ENCODE measurements at regions not wholly inside any gene's neighbourhood (a gene's known extent, or its start where the extent isn't known, plus 50 kb on each side); places are given as distances from the start of the nearest gene placed in this dataset.

DNA sequence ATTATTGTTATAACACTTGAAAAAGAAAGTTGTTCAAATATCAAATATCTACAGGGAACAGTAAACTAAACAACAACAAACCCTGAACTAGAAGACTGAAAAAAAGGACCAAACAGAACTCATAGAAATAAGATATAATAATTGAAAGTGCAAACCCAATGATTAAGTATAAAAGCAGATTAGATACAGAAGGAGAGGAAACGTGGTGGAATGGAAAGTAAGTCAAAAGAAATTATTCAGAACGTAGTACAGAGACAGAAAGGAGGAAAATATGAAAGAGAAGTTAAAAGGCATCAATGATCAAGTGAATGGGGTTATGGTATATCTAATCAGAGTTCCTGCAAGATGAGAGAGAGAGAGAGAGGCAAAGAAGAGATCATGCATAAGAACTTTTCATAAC, 174.2 kb upstream of the DACH1 start:
- Mint-ChIP-seq H3K36me3 (no peaks in the 10 kb centered on the region), H3K27ac (no peak overlapping the region), H3K9me3 (ENCODE audit: low read depth) (peaks cover 14% of the 10 kb centered on the region), H3K4me1 (no peaks in the 10 kb centered on the region), H3K27me3 (no peaks in the 10 kb centered on the region), H3K4me3 (no peak overlapping the region)
- DNase-seq (no peak), ATAC-seq (no peak)
- CTCF ChIA-PET, result no interaction called here

- H3K9me3 Mint-ChIP-seq (ENCODE audit: low read depth), result peaks cover 11% of the 10 kb centered on the region
- no peaks in the 10 kb centered on the region for H3K27me3 Mint-ChIP-seq
- DNase-seq (no peak), ATAC-seq (no peak)
- H3K4me3 Mint-ChIP-seq, result no peak overlapping the region
- H3K36me3 Mint-ChIP-seq, result no peaks in the 10 kb centered on the region
- CTCF ChIA-PET, result no interaction called here
- H3K4me1 Mint-ChIP-seq, result no peaks in the 10 kb centered on the region
- H3K27ac Mint-ChIP-seq, result no peak overlapping the region
Measured at GRCh38 chr13:72039126-72039525, 172.1 kb upstream of the DACH1 start.

DNA sequence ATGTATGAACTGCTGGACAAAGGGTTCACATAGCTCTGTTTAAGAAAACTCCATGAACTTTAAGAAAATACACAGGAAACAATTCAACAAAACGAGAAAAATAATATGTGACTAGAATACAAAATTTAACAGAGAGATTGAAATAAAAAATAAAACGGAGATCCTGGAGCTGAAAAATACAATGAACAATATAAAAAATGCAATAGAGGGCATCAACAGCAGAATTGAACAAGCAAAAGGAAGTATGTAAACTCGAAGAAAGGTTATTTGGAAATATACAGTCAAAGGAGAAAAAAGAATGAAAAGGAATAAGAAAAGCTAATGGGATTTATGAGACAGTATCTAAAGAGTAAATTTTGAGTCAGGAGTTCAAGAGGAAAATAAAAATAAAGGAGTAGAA, 163.0 kb upstream of the DACH1 start:
- Mint-ChIP-seq H3K4me1 (no peaks in the 10 kb centered on the region), H3K4me3 (no peak overlapping the region), H3K9me3 (ENCODE audit: low read depth) (peaks cover 8% of the 10 kb centered on the region), H3K36me3 (no peaks in the 10 kb centered on the region), H3K27me3 (no peaks in the 10 kb centered on the region), H3K27ac (no peak overlapping the region)
- DNase-seq (no peak), ATAC-seq (no peak)
- CTCF ChIA-PET, result no interaction called here

- no peaks in the 10 kb centered on the region for H3K36me3 Mint-ChIP-seq
- peaks cover 13% of the 10 kb centered on the region for H3K9me3 Mint-ChIP-seq (ENCODE audit: low read depth)
Measured at GRCh38 chr13:72025836-72026235, 158.8 kb upstream of the DACH1 start.

GRCh38 chr13:72023895-72024294, 156.9 kb upstream of the DACH1 start:
- DNase-seq, result no peak
- peaks cover 7% of the 10 kb centered on the region for H3K9me3 Mint-ChIP-seq (ENCODE audit: low read depth)
- H3K4me3 Mint-ChIP-seq, result no peak overlapping the region
- no peak for ATAC-seq
- no peaks in the 10 kb centered on the region for H3K36me3 Mint-ChIP-seq
- no peaks in the 10 kb centered on the region for H3K4me1 Mint-ChIP-seq
- no peak overlapping the region for H3K27ac Mint-ChIP-seq
- H3K27me3 Mint-ChIP-seq, result no peaks in the 10 kb centered on the region
- CTCF ChIA-PET, result no interaction called here

More at GRCh38 chr13:72025836-72026235, 158.8 kb upstream of the DACH1 start:
- CTCF ChIA-PET, result no interaction called here
- no peak for DNase-seq
- no peak for ATAC-seq
- H3K27ac Mint-ChIP-seq, result no peak overlapping the region
- H3K27me3 Mint-ChIP-seq, result no peaks in the 10 kb centered on the region
- H3K4me3 Mint-ChIP-seq, result no peak overlapping the region
- H3K4me1 Mint-ChIP-seq, result no peaks in the 10 kb centered on the region

GRCh38 chr13:72005455-72005854, 138.5 kb upstream of the DACH1 start:
- peaks cover 12% of the 10 kb centered on the region for H3K9me3 Mint-ChIP-seq (ENCODE audit: low read depth)
- DNase-seq (no peak), ATAC-seq (no peak)
- CTCF ChIA-PET, result no interaction called here
- no peak overlapping the region for H3K27ac Mint-ChIP-seq
- H3K27me3 Mint-ChIP-seq, result no peaks in the 10 kb centered on the region
- no peaks in the 10 kb centered on the region for H3K36me3 Mint-ChIP-seq
- no peaks in the 10 kb centered on the region for H3K4me1 Mint-ChIP-seq
- H3K4me3 Mint-ChIP-seq, result no peak overlapping the region

DNA sequence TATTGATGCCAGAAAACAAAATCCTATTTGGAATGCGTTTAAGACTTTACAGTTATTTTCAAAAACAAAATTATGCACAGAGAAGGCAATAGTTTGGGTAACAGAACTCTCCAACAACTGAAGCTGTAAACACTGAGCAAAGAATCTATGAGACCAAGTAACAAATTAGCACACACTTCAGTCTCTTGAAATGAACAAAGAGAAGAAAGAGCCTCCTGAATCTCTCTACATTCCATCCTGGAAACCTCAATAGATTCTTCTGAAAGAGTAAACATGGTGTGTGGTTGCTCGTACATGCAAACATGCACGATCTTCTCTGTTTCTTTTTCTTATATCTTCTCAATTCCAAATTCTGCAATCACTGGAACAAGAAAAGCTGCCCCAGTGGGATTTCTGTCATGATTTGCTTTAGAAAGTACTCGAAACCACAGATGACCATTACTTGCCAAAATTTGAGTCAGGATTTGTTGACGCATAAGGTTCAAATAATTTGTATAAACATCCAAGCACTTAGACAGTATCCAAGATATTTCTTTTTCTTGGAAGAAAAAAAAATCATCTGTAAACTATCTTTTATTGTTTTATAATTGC, 137.9 kb upstream of the DACH1 start:
- Mint-ChIP-seq H3K27ac (no peak overlapping the region), H3K9me3 (ENCODE audit: low read depth) (peaks cover 14% of the 10 kb centered on the region), H3K27me3 (no peaks in the 10 kb centered on the region), H3K36me3 (no peaks in the 10 kb centered on the region), H3K4me1 (no peaks in the 10 kb centered on the region), H3K4me3 (no peak overlapping the region)
- no peak for ATAC-seq
- no peak for DNase-seq
- CTCF ChIA-PET, result no interaction called here

- CTCF ChIA-PET, result no interaction called here
- DNase-seq (no peak), ATAC-seq (no peak)
- Mint-ChIP-seq H3K27ac (no peak overlapping the region), H3K27me3 (no peaks in the 10 kb centered on the region), H3K9me3 (ENCODE audit: low read depth) (peaks cover 14% of the 10 kb centered on the region), H3K4me1 (no peaks in the 10 kb centered on the region), H3K36me3 (no peaks in the 10 kb centered on the region), H3K4me3 (no peak overlapping the region)
Measured at GRCh38 chr13:72004246-72004645, 137.2 kb upstream of the DACH1 start.

DNA sequence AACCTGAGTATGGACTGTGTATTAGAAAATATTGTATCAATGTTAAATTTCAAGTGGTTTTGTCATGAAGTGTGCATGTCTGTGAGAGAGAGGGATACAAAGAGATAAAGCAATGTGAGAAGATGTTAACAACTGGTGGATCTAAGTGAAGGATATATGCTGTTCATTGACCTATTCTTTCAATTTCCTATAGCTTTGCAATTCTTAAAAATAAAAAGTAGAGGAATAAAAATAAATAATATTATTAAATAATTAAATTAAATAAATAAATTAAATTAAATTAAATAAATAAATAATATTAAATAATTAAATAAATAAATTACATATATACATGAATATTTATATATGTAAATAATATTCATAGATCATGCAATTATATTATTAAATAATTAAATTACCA, 131.2 kb upstream of the DACH1 start:
- no peaks in the 10 kb centered on the region for H3K27me3 Mint-ChIP-seq
- H3K4me3 Mint-ChIP-seq, result no peak overlapping the region
- DNase-seq (no peak), ATAC-seq (no peak)
- no peaks in the 10 kb centered on the region for H3K36me3 Mint-ChIP-seq
- H3K9me3 Mint-ChIP-seq (ENCODE audit: low read depth), result peaks cover 10% of the 10 kb centered on the region
- no peak overlapping the region for H3K27ac Mint-ChIP-seq
- CTCF ChIA-PET, result no interaction called here
- no peaks in the 10 kb centered on the region for H3K4me1 Mint-ChIP-seq

DNA sequence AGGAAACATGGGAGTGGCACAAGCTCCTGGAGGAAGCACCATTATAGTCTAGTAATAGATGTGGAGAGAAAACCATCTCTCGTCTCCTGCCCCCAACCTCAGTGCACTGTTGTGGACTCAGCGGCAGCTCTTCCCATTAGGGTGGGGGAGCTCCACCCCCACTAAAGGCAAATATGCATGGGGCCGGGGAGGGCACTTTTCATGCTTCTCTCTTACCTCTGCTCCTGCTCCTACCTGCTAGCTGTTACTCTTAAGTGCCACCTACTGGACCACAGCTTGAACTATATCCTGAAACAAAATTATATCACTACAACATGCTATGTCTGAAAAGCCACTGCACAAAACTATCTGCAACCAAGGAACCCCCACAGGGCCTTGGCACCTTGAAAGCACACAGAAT, 112.6 kb upstream of the DACH1 start:
- CTCF ChIA-PET, result no interaction called here
- no peak overlapping the region for H3K4me3 Mint-ChIP-seq
- H3K27me3 Mint-ChIP-seq, result no peaks in the 10 kb centered on the region
- no peaks in the 10 kb centered on the region for H3K36me3 Mint-ChIP-seq
- DNase-seq (no peak), ATAC-seq (no peak)
- no peak overlapping the region for H3K27ac Mint-ChIP-seq
- no peaks in the 10 kb centered on the region for H3K4me1 Mint-ChIP-seq
- peaks cover 8% of the 10 kb centered on the region for H3K9me3 Mint-ChIP-seq (ENCODE audit: low read depth)

GRCh38 chr13:71977028-71977427, 110.0 kb upstream of the DACH1 start:
- no peak for DNase-seq
- H3K27me3 Mint-ChIP-seq, result no peaks in the 10 kb centered on the region
- no peaks in the 10 kb centered on the region for H3K36me3 Mint-ChIP-seq
- no peak overlapping the region for H3K4me3 Mint-ChIP-seq
- H3K27ac Mint-ChIP-seq, result no peak overlapping the region
- peaks cover 9% of the 10 kb centered on the region for H3K9me3 Mint-ChIP-seq (ENCODE audit: low read depth)
- CTCF ChIA-PET, result no interaction called here
- ATAC-seq, result no peak
- H3K4me1 Mint-ChIP-seq, result no peaks in the 10 kb centered on the region

DNA sequence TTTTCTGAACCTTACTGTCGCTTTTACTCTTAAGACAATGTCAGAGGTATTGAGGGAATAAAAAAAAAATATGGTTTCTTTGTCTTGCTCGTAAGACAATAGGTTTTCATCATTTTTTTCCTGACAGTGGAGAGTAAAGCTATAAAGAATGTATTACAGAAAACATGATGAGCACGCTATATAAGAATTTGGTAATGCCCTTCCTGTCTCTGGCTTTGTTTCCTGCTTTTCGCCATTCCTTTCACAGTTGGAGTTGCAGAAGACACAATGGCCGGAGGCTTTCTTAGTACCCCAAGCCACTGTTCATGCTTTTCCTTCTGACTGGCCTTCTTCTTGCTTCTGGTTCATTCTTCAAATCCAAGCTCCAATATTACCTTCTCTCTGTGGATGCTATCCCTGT, 101.0 kb upstream of the DACH1 start:
- DNase-seq (no peak), ATAC-seq (no peak)
- H3K4me3 Mint-ChIP-seq, result no peak overlapping the region
- H3K36me3 Mint-ChIP-seq, result no peaks in the 10 kb centered on the region
- CTCF ChIA-PET, result no interaction called here
- no peaks in the 10 kb centered on the region for H3K4me1 Mint-ChIP-seq
- no peak overlapping the region for H3K27ac Mint-ChIP-seq
- peaks cover 13% of the 10 kb centered on the region for H3K9me3 Mint-ChIP-seq (ENCODE audit: low read depth)
- H3K27me3 Mint-ChIP-seq, result no peaks in the 10 kb centered on the region

DNA sequence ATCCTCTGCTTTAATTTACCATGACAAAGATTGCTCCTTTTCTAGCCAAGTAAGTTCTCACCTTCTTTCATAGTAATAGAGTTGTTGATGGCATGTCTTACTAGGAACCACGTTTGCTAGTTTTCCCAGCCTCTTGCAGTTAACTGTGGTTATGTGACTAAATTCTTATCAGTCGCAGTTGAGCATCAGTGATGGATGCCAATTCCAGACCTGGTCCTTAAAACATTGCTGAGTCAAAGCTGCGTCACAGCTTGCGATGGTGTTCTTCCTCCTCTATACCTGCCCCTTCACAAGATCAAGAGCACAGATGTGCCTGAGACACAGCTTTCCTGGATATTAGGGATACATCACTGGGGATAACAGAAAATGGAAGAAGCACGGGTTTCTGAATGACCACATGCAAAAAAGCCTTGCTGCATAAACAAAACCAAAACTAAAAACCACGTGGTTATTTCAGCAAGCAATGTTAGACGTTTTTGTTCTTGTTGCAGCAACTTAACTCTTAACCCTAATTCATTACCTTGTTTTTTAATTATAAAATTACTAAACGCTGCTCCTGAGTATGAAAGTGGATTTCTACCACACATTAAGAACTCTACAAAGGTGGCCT, 97.6 kb upstream of the DACH1 start:
- DNase-seq (no peak), ATAC-seq (no peak)
- peaks cover 7% of the 10 kb centered on the region for H3K9me3 Mint-ChIP-seq (ENCODE audit: low read depth)
- no peaks in the 10 kb centered on the region for H3K4me1 Mint-ChIP-seq
- CTCF ChIA-PET, result no interaction called here
- no peak overlapping the region for H3K27ac Mint-ChIP-seq
- H3K4me3 Mint-ChIP-seq, result peak overlapping the region; percentile 38
- H3K36me3 Mint-ChIP-seq, result no peaks in the 10 kb centered on the region
- no peaks in the 10 kb centered on the region for H3K27me3 Mint-ChIP-seq

- H3K9me3 Mint-ChIP-seq (ENCODE audit: low read depth), result peaks cover 7% of the 10 kb centered on the region
- H3K27me3 Mint-ChIP-seq, result no peaks in the 10 kb centered on the region
- no peak for ATAC-seq
Measured at GRCh38 chr13:71962735-71963134, 95.7 kb upstream of the DACH1 start.

DNA sequence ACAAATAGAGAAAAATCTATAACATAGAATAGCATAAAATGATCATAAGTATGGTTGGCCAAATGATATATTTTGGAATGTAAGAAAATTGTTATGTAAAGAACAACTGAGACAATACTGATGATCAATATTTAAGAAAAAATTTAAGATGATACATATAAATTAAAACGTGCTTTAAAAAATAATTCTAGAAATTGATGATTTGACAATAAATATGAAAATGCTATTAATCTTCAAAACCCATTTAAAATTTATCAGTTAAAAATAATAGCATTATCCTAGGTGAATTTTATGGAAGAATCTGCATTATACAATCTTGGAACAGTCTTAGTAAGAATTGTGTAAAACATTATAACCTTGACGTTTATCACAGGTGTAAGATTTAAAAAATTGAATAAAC, 95.1 kb upstream of the DACH1 start:
- Mint-ChIP-seq H3K27ac (no peak overlapping the region), H3K27me3 (no peaks in the 10 kb centered on the region), H3K36me3 (no peaks in the 10 kb centered on the region), H3K9me3 (ENCODE audit: low read depth) (peaks cover 7% of the 10 kb centered on the region), H3K4me3 (no peak overlapping the region), H3K4me1 (no peaks in the 10 kb centered on the region)
- ATAC-seq (no peak), DNase-seq (no peak)
- CTCF ChIA-PET, result no interaction called here

More at GRCh38 chr13:71962735-71963134, 95.7 kb upstream of the DACH1 start:
- Mint-ChIP-seq H3K4me1 (no peaks in the 10 kb centered on the region), H3K36me3 (no peaks in the 10 kb centered on the region), H3K4me3 (no peak overlapping the region), H3K27ac (no peak overlapping the region)
- DNase-seq, result no peak
- CTCF ChIA-PET, result no interaction called here
